ENCODE measurements at regions not wholly inside any gene's neighbourhood (a gene's known extent, or its start where the extent isn't known, plus 50 kb on each side); places are given as distances from the start of the nearest gene placed in this dataset.

DNA sequence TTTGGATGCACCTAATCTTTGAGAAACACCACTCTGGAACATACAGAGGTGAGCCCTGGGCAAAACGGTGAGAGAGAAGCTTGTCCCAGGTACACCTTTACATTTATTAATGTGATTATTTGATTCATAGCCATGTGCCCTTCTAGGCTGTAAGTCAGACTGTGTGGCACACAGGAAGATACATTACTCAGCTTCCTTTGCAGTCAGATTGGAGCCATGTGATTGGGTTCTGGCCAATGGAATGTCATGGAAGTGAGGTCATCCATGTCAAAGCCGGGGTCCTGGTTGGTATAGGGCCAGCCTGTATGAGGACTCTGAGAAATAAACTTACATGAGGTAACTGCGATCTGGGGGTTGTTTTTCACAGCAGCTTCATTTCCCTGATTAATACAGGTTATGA, 106.8 kb upstream of the CD180 start:
- TF ChIP-seq NR2F2 (IDR thresholded peaks at IDR 0.05) (no peak), RAD21 (IDR thresholded peaks at IDR 0.05) (no peak), YY1 (IDR thresholded peaks at IDR 0.05) (no peak)
- TF ChIP-seq, protein P1, sequence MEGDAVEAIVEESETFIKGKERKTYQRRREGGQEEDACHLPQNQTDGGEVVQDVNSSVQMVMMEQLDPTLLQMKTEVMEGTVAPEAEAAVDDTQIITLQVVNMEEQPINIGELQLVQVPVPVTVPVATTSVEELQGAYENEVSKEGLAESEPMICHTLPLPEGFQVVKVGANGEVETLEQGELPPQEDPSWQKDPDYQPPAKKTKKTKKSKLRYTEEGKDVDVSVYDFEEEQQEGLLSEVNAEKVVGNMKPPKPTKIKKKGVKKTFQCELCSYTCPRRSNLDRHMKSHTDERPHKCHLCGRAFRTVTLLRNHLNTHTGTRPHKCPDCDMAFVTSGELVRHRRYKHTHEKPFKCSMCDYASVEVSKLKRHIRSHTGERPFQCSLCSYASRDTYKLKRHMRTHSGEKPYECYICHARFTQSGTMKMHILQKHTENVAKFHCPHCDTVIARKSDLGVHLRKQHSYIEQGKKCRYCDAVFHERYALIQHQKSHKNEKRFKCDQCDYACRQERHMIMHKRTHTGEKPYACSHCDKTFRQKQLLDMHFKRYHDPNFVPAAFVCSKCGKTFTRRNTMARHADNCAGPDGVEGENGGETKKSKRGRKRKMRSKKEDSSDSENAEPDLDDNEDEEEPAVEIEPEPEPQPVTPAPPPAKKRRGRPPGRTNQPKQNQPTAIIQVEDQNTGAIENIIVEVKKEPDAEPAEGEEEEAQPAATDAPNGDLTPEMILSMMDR (IDR thresholded peaks at IDR 0.05; ENCODE audit: low read depth, low read length, missing input control) = no peak

Measured in liver (tissue), 3 donors.